ENCODE measurements at regions not wholly inside any gene's neighbourhood (a gene's known extent, or its start where the extent isn't known, plus 50 kb on each side); places are given as distances from the start of the nearest gene placed in this dataset.

GRCh38 chr2:126803434-126803775 is 95.3 kb upstream of the TEX51 start:
- TF ChIP-seq, protein P1, sequence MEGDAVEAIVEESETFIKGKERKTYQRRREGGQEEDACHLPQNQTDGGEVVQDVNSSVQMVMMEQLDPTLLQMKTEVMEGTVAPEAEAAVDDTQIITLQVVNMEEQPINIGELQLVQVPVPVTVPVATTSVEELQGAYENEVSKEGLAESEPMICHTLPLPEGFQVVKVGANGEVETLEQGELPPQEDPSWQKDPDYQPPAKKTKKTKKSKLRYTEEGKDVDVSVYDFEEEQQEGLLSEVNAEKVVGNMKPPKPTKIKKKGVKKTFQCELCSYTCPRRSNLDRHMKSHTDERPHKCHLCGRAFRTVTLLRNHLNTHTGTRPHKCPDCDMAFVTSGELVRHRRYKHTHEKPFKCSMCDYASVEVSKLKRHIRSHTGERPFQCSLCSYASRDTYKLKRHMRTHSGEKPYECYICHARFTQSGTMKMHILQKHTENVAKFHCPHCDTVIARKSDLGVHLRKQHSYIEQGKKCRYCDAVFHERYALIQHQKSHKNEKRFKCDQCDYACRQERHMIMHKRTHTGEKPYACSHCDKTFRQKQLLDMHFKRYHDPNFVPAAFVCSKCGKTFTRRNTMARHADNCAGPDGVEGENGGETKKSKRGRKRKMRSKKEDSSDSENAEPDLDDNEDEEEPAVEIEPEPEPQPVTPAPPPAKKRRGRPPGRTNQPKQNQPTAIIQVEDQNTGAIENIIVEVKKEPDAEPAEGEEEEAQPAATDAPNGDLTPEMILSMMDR (IDR thresholded peaks at IDR 0.05; ENCODE audit: insufficient read depth, low read depth, low read length), result no peak
- H3K36me3 ChIP-seq (ENCODE audit: control insufficient read depth, insufficient read depth, low read length), result no peaks in the 10 kb centered on the region
- no peaks in the 10 kb centered on the region for H3K27me3 ChIP-seq (ENCODE audit: control insufficient read depth, insufficient read depth, low read length)
- no peak for DNase-seq (ENCODE audit: low read depth)
- CTCF ChIA-PET, result no interaction called here
- no peak overlapping the region for H3K4me3 ChIP-seq (ENCODE audit: low read depth, low read length)
- POLR2A ChIA-PET, result no interaction called here

GRCh38 chr2:126804347-126804746 is 94.3 kb upstream of the TEX51 start:
- TF ChIP-seq, protein P1 (IDR thresholded peaks at IDR 0.05; ENCODE audit: insufficient read depth, low read depth, low read length), result no peak
- no peak overlapping the region for H3K4me3 ChIP-seq (ENCODE audit: low read depth, low read length)
- CTCF ChIA-PET, result no interaction called here
- POLR2A ChIA-PET, result no interaction called here
- no peaks in the 10 kb centered on the region for H3K27me3 ChIP-seq (ENCODE audit: control insufficient read depth, insufficient read depth, low read length)
- DNase-seq (ENCODE audit: low read depth), result no peak
- H3K36me3 ChIP-seq (ENCODE audit: control insufficient read depth, insufficient read depth, low read length), result no peaks in the 10 kb centered on the region

- CTCF ChIA-PET, result no interaction called here
- POLR2A ChIA-PET, result no interaction called here
- Histone ChIP-seq H3K27me3 (ENCODE audit: control insufficient read depth, insufficient read depth, low read length) (no peaks in the 10 kb centered on the region), H3K36me3 (ENCODE audit: control insufficient read depth, insufficient read depth, low read length) (no peaks in the 10 kb centered on the region), H3K4me3 (ENCODE audit: low read depth, low read length) (no peak overlapping the region)
- DNase-seq (ENCODE audit: low read depth), result no peak
- TF ChIP-seq, protein P1 (IDR thresholded peaks at IDR 0.05; ENCODE audit: insufficient read depth, low read depth, low read length), result no peak
Observed at GRCh38 chr2:126808929-126809328, 89.8 kb upstream of the TEX51 start.

DNA sequence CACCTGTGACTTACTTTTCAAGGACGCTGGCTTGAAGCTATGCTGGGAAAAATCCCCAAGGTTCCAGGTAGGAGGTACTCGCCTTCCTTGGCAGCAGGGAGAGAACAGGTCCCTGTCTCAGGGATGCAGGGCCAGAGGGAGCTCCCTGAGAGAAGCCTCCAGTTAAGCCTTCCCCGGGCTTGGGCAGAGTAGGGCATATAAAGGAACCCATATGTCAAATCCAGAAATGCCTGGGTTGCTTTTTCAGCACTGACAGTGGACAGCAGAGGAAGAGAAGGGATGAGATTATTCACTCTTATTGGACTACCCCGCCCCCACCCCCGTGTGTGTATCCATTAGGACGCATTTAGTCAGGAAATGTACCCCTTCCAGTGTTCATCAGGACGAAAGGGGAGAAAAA is 89.3 kb upstream of the TEX51 start:
- H3K36me3 ChIP-seq (ENCODE audit: control insufficient read depth, insufficient read depth, low read length), result no peaks in the 10 kb centered on the region
- ChIA-PET CTCF (no interaction called here), POLR2A (no interaction called here)
- no peak for DNase-seq (ENCODE audit: low read depth)
- TF ChIP-seq, protein P1 (IDR thresholded peaks at IDR 0.05; ENCODE audit: insufficient read depth, low read depth, low read length), result no peak
- no peak overlapping the region for H3K4me3 ChIP-seq (ENCODE audit: low read depth, low read length)
- no peaks in the 10 kb centered on the region for H3K27me3 ChIP-seq (ENCODE audit: control insufficient read depth, insufficient read depth, low read length)

DNA sequence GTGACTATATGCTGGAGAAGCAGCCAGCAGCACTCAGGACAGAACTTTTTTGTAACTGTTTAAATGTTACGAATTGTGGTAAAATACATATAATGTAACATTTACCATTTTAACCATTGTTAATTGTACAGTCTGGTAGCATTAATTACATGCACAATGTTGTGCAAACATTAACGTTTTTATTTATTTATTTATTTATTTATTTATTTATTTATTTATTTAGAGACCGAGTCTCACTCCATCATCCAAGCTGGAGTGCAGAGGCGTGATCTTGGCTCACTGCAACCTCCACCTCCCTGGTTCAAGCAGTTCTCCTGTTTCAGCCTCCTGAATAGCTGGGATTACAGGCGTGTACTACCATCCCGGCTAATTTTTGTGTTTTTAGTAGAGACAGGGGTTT is 88.7 kb upstream of the TEX51 start:
- DNase-seq (ENCODE audit: low read depth), result no peak
- Histone ChIP-seq H3K4me3 (ENCODE audit: low read depth, low read length) (no peak overlapping the region), H3K36me3 (ENCODE audit: control insufficient read depth, insufficient read depth, low read length) (no peaks in the 10 kb centered on the region), H3K27me3 (ENCODE audit: control insufficient read depth, insufficient read depth, low read length) (no peaks in the 10 kb centered on the region)
- TF ChIP-seq, protein P1 (IDR thresholded peaks at IDR 0.05; ENCODE audit: insufficient read depth, low read depth, low read length), result no peak
- CTCF ChIA-PET, result no interaction called here
- POLR2A ChIA-PET, result no interaction called here
